Muscle of arm (tissue), 1 donor: ENCODE measurements at regions not wholly inside any gene's neighbourhood (a gene's known extent, or its start where the extent isn't known, plus 50 kb on each side); places are given as distances from the start of the nearest gene placed in this dataset.

ENCODE experiments used
- DNase-seq: peaks from one replicate; pipeline ENCODE4 v3.0.0-alpha.2; 2013

GRCh38 chr1:98034505-98034904, 113.7 kb upstream of the DPYD start:
- DNase-seq, result no peak

GRCh38 chr1:98032958-98033357, 112.1 kb upstream of the DPYD start:
- no peak for DNase-seq

- DNase-seq, result no peak
Observed at GRCh38 chr1:98030976-98031375, 110.1 kb upstream of the DPYD start.

GRCh38 chr1:98030483-98030882, 109.6 kb upstream of the DPYD start:
- no peak for DNase-seq

GRCh38 chr1:98028800-98029199, 108.0 kb upstream of the DPYD start:
- DNase-seq, result no peak

- no peak for DNase-seq
Observed at GRCh38 chr1:98027103-98027705, 106.4 kb upstream of the DPYD start.

- no peak for DNase-seq
Observed at GRCh38 chr1:98025858-98026257, 105.0 kb upstream of the DPYD start.

- no peak for DNase-seq
Observed at GRCh38 chr1:98021126-98021525, 100.3 kb upstream of the DPYD start.

GRCh38 chr1:98019747-98020146, 98.9 kb upstream of the DPYD start:
- no peak for DNase-seq

- no peak for DNase-seq
Observed at GRCh38 chr1:98018074-98018473, 97.2 kb upstream of the DPYD start.

GRCh38 chr1:98017184-98017583, 96.3 kb upstream of the DPYD start:
- DNase-seq, result no peak

GRCh38 chr1:98008373-98008772, 87.5 kb upstream of the DPYD start:
- DNase-seq, result no peak

- no peak for DNase-seq
Observed at GRCh38 chr1:98005326-98006010, 84.6 kb upstream of the DPYD start.

GRCh38 chr1:98003442-98003841, 82.6 kb upstream of the DPYD start:
- DNase-seq, result no peak

- no peak for DNase-seq
Observed at GRCh38 chr1:98002288-98002687, 81.5 kb upstream of the DPYD start.

GRCh38 chr1:98001764-98002163, 80.9 kb upstream of the DPYD start:
- no peak for DNase-seq

GRCh38 chr1:97999320-97999719, 78.5 kb upstream of the DPYD start:
- DNase-seq, result no peak

- DNase-seq, result no peak
Observed at GRCh38 chr1:97996880-97997279, 76.0 kb upstream of the DPYD start.

GRCh38 chr1:97989094-97989680, 68.4 kb upstream of the DPYD start:
- DNase-seq, result no peak

GRCh38 chr1:97986041-97987005, 65.5 kb upstream of the DPYD start:
- DNase-seq, result no peak

GRCh38 chr1:97983126-97983525, 62.3 kb upstream of the DPYD start:
- DNase-seq, result no peak

- DNase-seq, result no peak
Observed at GRCh38 chr1:97980530-97980929, 59.7 kb upstream of the DPYD start.
